Keratinocyte (primary cell): ENCODE measurements at regions not wholly inside any gene's neighbourhood (a gene's known extent, or its start where the extent isn't known, plus 50 kb on each side); places are given as distances from the start of the nearest gene placed in this dataset.

ENCODE experiments used
- DNase-seq: peaks from one replicate; pipeline ENCODE4 v3.0.0-alpha.2; 2011; ENCODE audit warnings: low read depth, missing footprints, low spot score
- FAIRE-seq: peaks from 2 replicates; lab custom pipeline; 2011; peaks lifted over from hg19 to GRCh38; lab: Jason Lieb, UNC
- H2AFZ ChIP-seq: 2 replicates; pipeline ENCODE4 v1.6.0; 2012; ENCODE audit warnings: low read length, control low read depth, inconsistent platforms; ENCODE audit not compliant: control insufficient read depth
- H3K27ac ChIP-seq: 2 replicates; pipeline ENCODE4 v1.5.1; 2011; ENCODE audit warnings: low read length; ENCODE audit not compliant: control insufficient read depth, insufficient read depth
- H3K27me3 ChIP-seq: 3 replicates; pipeline ENCODE4 v1.6.0; 2011; ENCODE audit warnings: low read length; ENCODE audit not compliant: control insufficient read depth, insufficient read depth; ENCODE audit errors: extremely low read depth
- H3K36me3 ChIP-seq, 2 experiments: 2 replicates in 1 of 2; 3 replicates in 1 of 2; pipeline ENCODE4 v1.5.1; 2011; ENCODE audit warnings: low read length in 2 of 2, mild to moderate bottlenecking in 1 of 2; ENCODE audit not compliant: control insufficient read depth in 2 of 2, insufficient read depth in 2 of 2; ENCODE audit errors: extremely low read depth in 1 of 2
- H3K4me1 ChIP-seq: 3 replicates; pipeline ENCODE4 v1.5.1; 2011; ENCODE audit warnings: low read length; ENCODE audit not compliant: control insufficient read depth, insufficient read depth; ENCODE audit errors: extremely low read depth
- H3K4me2 ChIP-seq: 3 replicates; pipeline ENCODE4 v1.6.0; 2011; ENCODE audit warnings: low read depth, low read length; ENCODE audit not compliant: control insufficient read depth, insufficient read depth; ENCODE audit errors: extremely low read depth
- H3K4me3 ChIP-seq, 3 experiments: fragments of 200-600 bp in 1 of 3; sonication (generic) in 1 of 3; 2 replicates in 2 of 3; 3 replicates in 1 of 3; pipeline ENCODE4 v1.5.1; 2011 to 2016; ENCODE audit warnings: low read length in 3 of 3, mild to moderate bottlenecking in 3 of 3, control low read depth in 2 of 3, inconsistent platforms in 1 of 3, low read depth in 1 of 3, mixed read lengths in 1 of 3, mixed run types in 1 of 3, moderate library complexity in 1 of 3; ENCODE audit not compliant: control insufficient read depth in 2 of 3, insufficient read depth in 2 of 3; ENCODE audit errors: extremely low read depth in 1 of 3
- H3K79me2 ChIP-seq: 2 replicates; pipeline ENCODE4 v1.6.0; 2012; ENCODE audit warnings: low read length; ENCODE audit not compliant: control insufficient read depth, insufficient read depth
- H3K9ac ChIP-seq: 3 replicates; pipeline ENCODE4 v1.6.0; 2011; ENCODE audit warnings: low read length; ENCODE audit not compliant: control insufficient read depth, insufficient read depth; ENCODE audit errors: extremely low read depth
- H3K9me1 ChIP-seq: 3 replicates; pipeline ENCODE4 v1.6.0; 2011; ENCODE audit warnings: low read length; ENCODE audit not compliant: control insufficient read depth, insufficient read depth; ENCODE audit errors: extremely low read depth
- H3K9me3 ChIP-seq: 2 replicates; pipeline ENCODE4 v1.5.1; 2012; ENCODE audit warnings: low read depth, low read length; ENCODE audit not compliant: control insufficient read depth
- H4K20me1 ChIP-seq: 3 replicates; pipeline ENCODE4 v1.6.0; 2011; ENCODE audit warnings: low read length; ENCODE audit not compliant: control insufficient read depth, insufficient read depth; ENCODE audit errors: extremely low read depth
- CTCF ChIP-seq, 3 experiments: IDR thresholded peaks in 1 of 3; conservative IDR thresholded peaks in 1 of 3; optimal IDR thresholded peaks in 1 of 3; 2 replicates in 2 of 3; 3 replicates in 1 of 3; pipeline versions ENCODE3 to v1.5.1; 2011; ENCODE audit warnings: low read length in 3 of 3, mild to moderate bottlenecking in 3 of 3, moderate library complexity in 2 of 3, control low read depth in 1 of 3, inconsistent platforms in 1 of 3; ENCODE audit not compliant: insufficient read depth in 2 of 3; ENCODE audit errors: extremely low read depth in 1 of 3
- EZH2 ChIP-seq: IDR thresholded peaks from one replicate; pipeline ENCODE4 v1.6.1; 2012; ENCODE audit warnings: inconsistent platforms, mild to moderate bottlenecking, low read length, moderate library complexity
- dilution Hi-C: fragments of 300-500 bp; cut with MboI; formaldehyde crosslinking; loops from one replicate; pipeline ENCODE4 v1.7.0; 2020; ENCODE audit warnings: low sequenced_read_pairs; ENCODE audit not compliant: extremely low pct_ligation_motif_present

GRCh38 chr15:47599806-47600205 lies 117.5 kb upstream of the SEMA6D start:
- no peak for DNase-seq
- Histone ChIP-seq H3K4me2 (no peak overlapping the region), H3K36me3 (no peaks in the 10 kb centered on the region), H3K9me1 (no peaks in the 10 kb centered on the region), H4K20me1 (no peaks in the 10 kb centered on the region), H3K79me2 (no peaks in the 10 kb centered on the region), H3K4me1 (no peaks in the 10 kb centered on the region), H3K9ac (no peak overlapping the region), H2AFZ (no peak overlapping the region), H3K9me3 (no peaks in the 10 kb centered on the region), H3K27ac (no peak overlapping the region), H3K4me3 (no peak overlapping the region), H3K27me3 (no peaks in the 10 kb centered on the region)
- FAIRE-seq = no peak
- TF ChIP-seq CTCF (optimal IDR thresholded peaks at IDR 0.05 in 1 of 3, IDR thresholded peaks at IDR 0.05 in 1 of 3, conservative IDR thresholded peaks at IDR 0.05 in 1 of 3; ENCODE audit: extremely low read depth in 1 of 3, insufficient read depth in 2 of 3, low read length in 3 of 3) = no peak
- TF ChIP-seq EZH2 = no peak
- dilution Hi-C loops = no loop called here

- DNase-seq = no peak
- no peaks in the 10 kb centered on the region for H3K4me1 ChIP-seq
- H3K79me2 ChIP-seq = no peaks in the 10 kb centered on the region
- H3K27me3 ChIP-seq = no peaks in the 10 kb centered on the region
- H3K36me3 ChIP-seq = no peaks in the 10 kb centered on the region
- H3K9me3 ChIP-seq = no peaks in the 10 kb centered on the region
- FAIRE-seq = no peak
- TF ChIP-seq CTCF (optimal IDR thresholded peaks at IDR 0.05 in 1 of 3, IDR thresholded peaks at IDR 0.05 in 1 of 3, conservative IDR thresholded peaks at IDR 0.05 in 1 of 3; ENCODE audit: extremely low read depth in 1 of 3, insufficient read depth in 2 of 3, low read length in 3 of 3) (no peak), EZH2 (no peak)
- dilution Hi-C loops = no loop called here
- H3K27ac ChIP-seq = no peak overlapping the region
- no peak overlapping the region for H3K4me2 ChIP-seq
- no peaks in the 10 kb centered on the region for H4K20me1 ChIP-seq
- H3K9ac ChIP-seq = no peak overlapping the region
- H3K9me1 ChIP-seq = no peaks in the 10 kb centered on the region
- H2AFZ ChIP-seq = no peak overlapping the region
- no peak overlapping the region for H3K4me3 ChIP-seq
These were observed 115.2 kb upstream of the SEMA6D start for GRCh38 chr15:47602121-47602520.
